GM11168 (cell line): ENCODE measurements at regions not wholly inside any gene's neighbourhood (a gene's known extent, or its start where the extent isn't known, plus 50 kb on each side); places are given as distances from the start of the nearest gene placed in this dataset.

Experiments used
- in situ Hi-C: fragments of 300-500 bp; cut with MboI; formaldehyde crosslinking; loops from one replicate; pipeline ENCODE4 v1.12.0; 2022; ENCODE audit warnings: low sequenced_read_pairs; ENCODE audit not compliant: unreplicated experiment

GRCh38 chr4:138034871-138035270 is 207.3 kb downstream of the SLC7A11 start:
- in situ Hi-C loops = loop anchor here (25.0 kb wide), 1 partner anchor 652 kb away; no protein-coding TSS in a partner anchor

GRCh38 chr4:138032222-138032621 is 209.9 kb downstream of the SLC7A11 start:
- in situ Hi-C loops = loop anchor here (25.0 kb wide), 1 partner anchor 655 kb away; no protein-coding TSS in a partner anchor

DNA sequence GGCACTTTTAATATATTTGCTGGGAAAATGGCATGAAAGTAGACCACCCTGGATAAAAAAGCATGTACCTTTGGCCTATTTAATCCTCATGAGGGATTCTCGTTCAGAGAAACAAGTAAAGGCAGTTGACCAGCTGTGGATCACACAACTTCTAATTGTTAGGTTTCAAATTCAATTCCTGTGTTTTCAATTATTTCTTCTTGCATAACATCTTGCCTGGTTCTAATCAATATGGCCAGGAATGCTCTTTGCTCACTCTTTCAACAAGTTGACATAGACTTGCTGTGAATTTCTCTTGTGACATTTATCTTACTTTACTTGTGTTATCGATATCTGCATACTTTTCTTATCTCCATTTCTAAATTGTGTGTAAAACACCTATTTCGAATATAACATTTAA is 211.8 kb downstream of the SLC7A11 start:
- in situ Hi-C loops = loop anchor here (25.0 kb wide), 1 partner anchor 657 kb away; no protein-coding TSS in a partner anchor

DNA sequence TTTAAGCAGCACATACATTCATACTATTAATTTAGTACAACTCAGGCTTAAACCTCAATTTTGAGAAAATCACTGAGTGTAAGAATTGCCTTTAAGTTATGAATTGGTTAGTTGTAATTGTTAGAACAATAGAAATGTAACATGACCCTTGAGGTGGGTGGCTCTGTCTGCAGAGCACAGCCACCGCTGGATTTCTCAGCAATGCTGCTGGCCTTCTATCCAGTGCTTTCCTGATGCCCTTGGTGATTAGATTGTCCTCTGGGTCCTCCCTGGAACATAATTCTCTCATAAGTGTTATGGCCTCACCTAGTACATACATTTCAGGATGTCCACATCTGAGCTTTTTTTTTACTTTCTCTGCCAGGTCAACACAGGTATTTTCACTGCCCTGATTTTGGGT is 213.2 kb downstream of the SLC7A11 start:
- in situ Hi-C loops = loop anchor here (25.0 kb wide), 1 partner anchor 658 kb away; no protein-coding TSS in a partner anchor

DNA sequence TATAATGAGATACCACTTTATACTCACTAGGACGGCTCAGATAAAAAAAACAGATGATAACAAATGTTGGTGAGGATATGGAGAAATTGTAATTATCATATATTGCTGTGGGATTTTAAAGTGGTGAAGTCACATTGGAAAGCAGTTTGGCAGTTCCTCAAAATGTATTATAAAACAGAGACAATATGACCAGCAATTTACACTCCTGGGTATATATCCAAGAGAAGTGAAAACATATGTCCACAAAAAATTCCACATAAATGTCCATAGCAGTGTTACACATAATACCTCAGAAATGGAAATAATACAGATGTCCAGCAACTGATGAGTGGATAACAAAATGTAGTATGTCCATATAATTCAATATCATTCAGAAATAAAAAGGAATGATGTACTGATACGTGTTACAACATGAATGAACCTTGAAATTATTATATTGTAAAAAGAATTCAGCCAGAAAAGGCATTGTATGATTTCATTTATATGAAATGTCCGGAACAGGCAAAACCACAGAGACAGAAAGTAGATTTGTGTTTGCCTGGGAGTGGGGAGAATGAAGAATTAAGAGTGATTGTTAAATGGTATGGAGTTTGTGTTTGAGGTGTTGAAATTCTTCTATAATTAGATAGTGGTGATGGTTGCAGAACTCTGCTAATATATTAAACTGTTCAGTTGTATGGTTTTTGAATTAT is 220.9 kb downstream of the SLC7A11 start:
- in situ Hi-C loops = no loop called here

DNA sequence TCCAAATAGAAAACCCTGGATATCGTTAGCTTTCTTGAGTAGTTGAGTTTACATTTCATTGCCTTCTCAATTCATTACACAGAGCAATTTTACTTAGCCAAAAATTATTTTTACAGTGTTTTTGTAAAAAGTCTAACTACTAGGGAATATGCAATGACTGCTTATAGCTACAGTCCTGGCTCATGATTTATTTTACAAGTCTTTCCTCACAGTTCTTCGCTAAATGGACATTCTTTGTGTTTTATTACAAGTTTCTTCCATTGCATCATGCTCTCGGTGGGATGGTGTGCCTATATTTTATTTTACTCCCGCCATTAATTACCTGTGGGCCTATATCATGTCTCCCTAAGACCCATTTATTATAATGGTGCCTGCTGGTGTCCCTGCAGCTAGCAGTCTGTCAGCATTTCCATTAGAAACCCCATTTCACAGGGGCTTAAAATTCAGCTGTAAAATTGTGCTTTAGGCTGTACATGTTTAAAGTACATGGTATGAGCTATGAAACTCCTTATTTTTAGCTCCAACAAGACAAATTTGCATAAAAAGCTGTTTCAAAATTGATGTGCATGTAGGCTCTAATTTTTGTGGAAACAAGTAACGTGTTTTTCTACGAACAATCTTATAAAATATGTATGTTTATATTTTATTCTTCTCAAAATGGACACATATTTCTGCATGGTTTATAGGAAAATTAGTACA is 227.4 kb downstream of the SLC7A11 start:
- in situ Hi-C loops = no loop called here

- in situ Hi-C loops = no loop called here
These were observed 228.5 kb downstream of the SLC7A11 start for GRCh38 chr4:138013625-138014024.

DNA sequence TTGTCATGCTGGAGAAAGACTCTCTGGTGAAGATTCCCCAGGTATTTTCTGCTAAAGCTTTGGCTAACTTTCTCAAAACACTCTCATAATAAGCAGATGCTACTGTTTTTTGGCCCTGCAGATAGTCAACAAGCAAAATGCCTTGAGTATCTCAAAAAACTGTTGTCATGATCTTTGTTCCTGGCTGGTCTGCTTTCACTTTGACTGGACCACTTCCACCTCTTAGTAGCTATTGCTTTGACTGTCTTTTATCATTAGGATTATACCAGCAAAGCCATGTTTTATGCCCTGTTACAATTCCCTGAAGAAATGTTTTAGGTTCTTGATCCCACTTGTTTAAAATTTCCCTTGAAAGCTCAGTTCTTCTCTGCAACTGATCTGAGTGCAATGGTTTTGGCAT is 231.5 kb downstream of the SLC7A11 start:
- in situ Hi-C loops = no loop called here

DNA sequence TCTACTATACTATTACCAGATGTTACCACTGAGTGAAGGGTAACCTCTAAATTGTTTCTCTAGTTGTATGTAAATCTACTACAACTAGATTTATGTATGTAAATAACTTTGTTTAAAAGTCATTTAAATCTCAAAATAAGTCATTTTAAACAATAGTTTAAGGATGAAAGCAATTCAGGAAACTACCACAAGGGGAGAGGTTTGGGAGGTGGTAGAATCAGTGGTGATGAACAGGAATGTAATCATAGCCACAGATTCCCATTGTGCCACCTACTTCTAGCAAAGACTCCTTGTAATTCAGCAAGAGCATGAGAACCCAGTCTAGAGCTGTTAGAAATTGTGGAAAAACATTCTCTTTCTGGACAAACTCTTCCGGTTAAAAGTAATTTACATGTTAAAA is 234.6 kb downstream of the SLC7A11 start:
- in situ Hi-C loops = no loop called here

DNA sequence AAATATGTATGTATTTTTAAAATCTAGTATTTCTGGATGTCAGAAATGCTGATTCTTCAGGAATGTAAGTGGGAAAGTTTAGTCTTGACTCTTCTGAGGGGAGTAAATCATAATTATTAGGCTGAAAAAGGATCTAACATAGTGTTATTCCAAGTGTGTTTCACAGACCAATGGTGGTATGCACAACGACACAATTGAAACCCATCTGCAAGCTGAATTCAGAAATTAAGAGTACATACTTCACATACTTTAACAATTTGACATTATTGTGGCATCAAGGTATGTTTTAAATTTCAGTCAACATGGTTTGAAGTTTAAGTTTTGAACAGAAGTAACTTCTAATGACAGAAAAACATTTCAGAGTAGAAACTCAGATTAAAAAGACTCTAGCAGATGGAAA is 236.7 kb downstream of the SLC7A11 start:
- in situ Hi-C loops = no loop called here

DNA sequence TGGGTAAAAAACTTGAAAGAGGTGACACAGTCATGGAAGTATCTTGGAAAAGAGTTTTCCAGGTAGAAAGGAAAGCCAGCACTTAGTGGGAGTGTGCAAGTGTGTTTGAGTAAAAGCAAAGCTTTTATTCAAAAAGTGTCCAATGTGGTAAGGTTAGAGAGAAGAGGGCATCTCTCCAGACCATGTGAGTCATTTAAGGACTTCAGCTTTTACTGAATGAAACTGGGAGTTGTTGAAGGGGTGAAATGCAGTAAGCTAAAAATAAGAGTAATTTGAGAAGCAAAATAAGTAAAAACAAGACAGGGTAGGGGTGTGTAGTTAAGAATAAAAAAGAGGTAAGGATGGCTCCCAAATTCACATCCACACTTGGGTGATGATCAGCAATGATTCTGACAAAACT is 238.9 kb downstream of the SLC7A11 start:
- in situ Hi-C loops = no loop called here

- in situ Hi-C loops = no loop called here
These were observed 243.3 kb downstream of the SLC7A11 start for GRCh38 chr4:137998666-137999429.

- in situ Hi-C loops = no loop called here
These were observed 244.7 kb downstream of the SLC7A11 start for GRCh38 chr4:137997496-137997895.

DNA sequence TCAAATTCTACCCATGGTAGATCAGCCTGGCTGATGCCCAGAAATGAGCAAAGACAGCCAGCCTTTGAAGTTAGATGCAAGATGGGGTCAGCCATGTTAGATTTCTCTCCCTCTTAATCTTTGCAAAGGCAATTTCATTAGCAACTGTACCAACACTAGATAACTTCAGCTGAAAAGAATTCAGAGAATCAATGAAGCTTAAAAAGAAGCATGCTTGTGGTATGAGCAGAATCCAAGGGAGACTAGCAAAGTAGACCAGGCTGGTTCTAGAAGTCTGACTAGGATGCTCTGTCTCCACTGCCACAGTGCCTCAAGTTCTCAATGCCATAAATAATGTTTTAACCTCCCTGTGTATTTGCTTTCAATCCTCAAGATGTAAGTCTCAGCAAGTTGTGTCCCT is 247.3 kb downstream of the SLC7A11 start:
- in situ Hi-C loops = no loop called here

DNA sequence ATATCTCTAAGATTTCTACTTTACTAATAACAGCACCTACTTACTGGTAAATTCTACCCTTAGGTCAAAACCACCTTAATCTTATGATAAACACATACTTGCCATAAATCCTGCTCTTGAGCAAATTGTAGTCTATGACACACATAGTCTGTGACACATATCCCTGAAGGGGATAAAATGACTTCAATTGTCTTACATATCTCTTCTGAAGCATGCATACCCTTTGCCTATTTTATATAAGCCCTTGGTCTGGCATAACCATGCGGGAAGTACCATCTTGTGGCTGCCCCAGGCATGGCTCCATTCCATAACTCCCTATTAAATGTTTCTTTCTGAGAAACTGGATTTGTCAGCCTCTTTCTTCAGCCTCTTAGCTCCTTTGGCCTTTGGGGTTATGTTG is 248.9 kb downstream of the SLC7A11 start:
- in situ Hi-C loops = no loop called here

GRCh38 chr4:137981277-137981676 is 260.9 kb downstream of the SLC7A11 start:
- in situ Hi-C loops = no loop called here

DNA sequence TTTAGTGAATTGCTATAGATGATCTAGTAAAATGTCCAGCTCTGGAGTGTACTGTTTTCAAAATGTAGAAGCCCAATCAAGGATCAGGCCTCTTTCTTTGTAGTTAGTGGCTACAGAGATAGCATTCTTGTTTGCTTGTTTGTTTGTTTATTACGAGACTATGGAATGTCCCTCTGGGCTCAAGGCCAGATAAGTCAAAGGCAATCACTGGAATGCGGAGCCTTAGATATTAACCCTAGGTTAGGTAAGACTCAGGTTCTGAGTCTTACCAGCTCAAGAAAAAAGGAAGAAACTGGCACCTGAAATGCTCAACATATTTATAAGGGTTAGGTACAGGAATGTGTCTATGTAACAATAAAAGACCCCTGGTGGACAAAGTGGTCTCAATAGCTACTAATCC is 261.5 kb downstream of the SLC7A11 start:
- in situ Hi-C loops = no loop called here

DNA sequence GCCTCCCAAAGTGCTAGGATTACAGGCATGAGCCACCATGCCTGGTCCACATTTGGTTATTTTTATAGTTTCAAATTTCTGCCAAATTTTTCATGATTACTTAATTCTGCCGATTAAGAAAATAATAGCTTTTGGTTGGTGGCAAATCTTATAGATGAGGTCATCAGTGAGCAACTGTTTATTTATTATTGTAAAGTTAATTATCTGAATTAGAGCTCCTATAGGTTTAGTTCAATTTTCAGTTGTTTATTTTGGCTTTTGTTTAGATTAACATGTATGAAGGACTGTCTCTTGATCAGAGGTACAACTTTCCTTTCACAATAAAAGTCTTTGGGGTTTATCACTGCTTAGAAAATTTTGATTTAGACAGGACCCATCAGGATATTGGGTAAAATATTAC is 262.2 kb downstream of the SLC7A11 start:
- in situ Hi-C loops = no loop called here

- in situ Hi-C loops = no loop called here
These were observed 273.0 kb downstream of the SLC7A11 start for GRCh38 chr4:137968956-137969678.

- in situ Hi-C loops = no loop called here
These were observed 274.5 kb downstream of the SLC7A11 start for GRCh38 chr4:137967480-137968190.
